GM12864 (cell line): ENCODE measurements at regions not wholly inside any gene's neighbourhood (a gene's known extent, or its start where the extent isn't known, plus 50 kb on each side); places are given as distances from the start of the nearest gene placed in this dataset.

Experiments used
- DNase-seq: peaks from one replicate; pipeline ENCODE4 v3.0.0-alpha.2; 2011; ENCODE audit warnings: low read depth
- H3K4me3 ChIP-seq: 2 replicates; pipeline ENCODE4 v1.5.1; 2011; ENCODE audit warnings: mild to moderate bottlenecking, low read depth, low read length, control low read depth
- CTCF ChIP-seq: IDR thresholded peaks from 2 replicates; pipeline ENCODE4 v1.5.1; 2011; ENCODE audit warnings: low read depth, mild to moderate bottlenecking, moderate library complexity, low read length, control low read depth, inconsistent platforms; ENCODE audit errors: missing control alignments

GRCh38 chr3:80052271-80052670, 284.5 kb upstream of the ROBO1 start:
- H3K4me3 ChIP-seq: no peak overlapping the region
- no peak for DNase-seq
- TF ChIP-seq CTCF: no peak

- no peak overlapping the region for H3K4me3 ChIP-seq
- TF ChIP-seq CTCF: no peak
- no peak for DNase-seq
Observed at GRCh38 chr3:80051602-80051962, 283.8 kb upstream of the ROBO1 start.

GRCh38 chr3:80050826-80051601, 283.2 kb upstream of the ROBO1 start:
- no peak for TF ChIP-seq CTCF

GRCh38 chr3:80043226-80043625, 275.4 kb upstream of the ROBO1 start:
- DNase-seq: no peak
- no peak for TF ChIP-seq CTCF
- no peak overlapping the region for H3K4me3 ChIP-seq

More at GRCh38 chr3:80050826-80051601, 283.2 kb upstream of the ROBO1 start:
- no peak for DNase-seq
- no peak overlapping the region for H3K4me3 ChIP-seq

- DNase-seq: no peak
- no peak for TF ChIP-seq CTCF
- H3K4me3 ChIP-seq: no peak overlapping the region
Observed at GRCh38 chr3:80040067-80040466, 272.3 kb upstream of the ROBO1 start.

GRCh38 chr3:80036176-80036575, 268.4 kb upstream of the ROBO1 start:
- no peak for DNase-seq
- H3K4me3 ChIP-seq: no peak overlapping the region
- no peak for TF ChIP-seq CTCF

GRCh38 chr3:80035021-80035420, 267.2 kb upstream of the ROBO1 start:
- no peak overlapping the region for H3K4me3 ChIP-seq
- TF ChIP-seq CTCF: no peak
- DNase-seq: no peak
